Adrenal gland (tissue), 9 donors: ENCODE measurements at regions not wholly inside any gene's neighbourhood (a gene's known extent, or its start where the extent isn't known, plus 50 kb on each side); places are given as distances from the start of the nearest gene placed in this dataset.
"Not testable (repeated sequence)": the region's sequence is repeated elsewhere in the genome, so short reads cannot be mapped to it uniquely, and the experiment has no call there.

Source experiments
- DNase-seq, 7 donors: peaks; one replicate each; pipeline ENCODE4 v3.0.0-alpha.2; 2019 to 2020
- H3K27ac ChIP-seq, 5 donors: fragments of 200-600 bp; sonication (generic) in 4 of 5; 1 replicate in 3 of 5; 2 replicates in 2 of 5; pipeline versions ENCODE4 v1.5.1 to v1.8.0; 2016 to 2020; ENCODE audit warnings: mild to moderate bottlenecking in 1 of 5
- H3K27me3 ChIP-seq: fragments of 200-600 bp; 2 replicates; pipeline ENCODE4 v1.8.0; 2021
- H3K36me3 ChIP-seq, 2 donors: fragments of 200-600 bp; replicated peaks in 1 of 2; 1 replicate in 1 of 2; 2 replicates in 1 of 2; pipeline versions ENCODE4 v1.5.1 to v1.8.0; 2018 to 2022
- H3K4me1 ChIP-seq, 2 donors: fragments of 200-600 bp; replicated peaks in 1 of 2; 1 replicate in 1 of 2; 2 replicates in 1 of 2; pipeline versions ENCODE4 v1.5.1 to v1.8.0; 2018 to 2021
- H3K4me3 ChIP-seq, 4 donors: fragments of 200-600 bp; sonication (generic) in 3 of 4; one replicate each; pipeline ENCODE4 v1.5.1; 2016 to 2018
- H3K9me3 ChIP-seq, 3 donors: fragments of 200-600 bp; sonication (generic) in 1 of 3; replicated peaks in 1 of 3; 1 replicate in 2 of 3; 2 replicates in 1 of 3; pipeline versions ENCODE4 v1.5.1 to v1.8.0; 2016 to 2021
- CTCF ChIP-seq, 6 experiments: fragments of 450-650 bp in 4 of 6; fragments of 200-600 bp in 2 of 6; sonication (generic) in 1 of 6; IDR thresholded peaks; 1 replicate in 5 of 6; 2 replicates in 1 of 6; pipeline versions ENCODE4 v1.5.1 to v1.8.0; 2016 to 2021; ENCODE audit warnings: antibody characterized with exemption in 6 of 6, mild to moderate bottlenecking in 2 of 6, moderate library complexity in 1 of 6
- POLR2A ChIP-seq, 2 donors: fragments of 450-650 bp; IDR thresholded peaks; one replicate each; pipeline ENCODE4 v1.6.1; 2017; ENCODE audit warnings: antibody characterized with exemption in 2 of 2, mild to moderate bottlenecking in 2 of 2, moderate library complexity in 1 of 2
- WGBS, 4 donors: extraction: QIAGEN DNeasy Blood & Tissue Kit in 2 of 4; methylation state at CpG; one replicate each; pipeline versions ENCODE4 v1.1.5 to v1.1.7; 2013 to 2017; 5-methylcytosine and 5-hydroxymethylcytosine counted together
- intact Hi-C, 2 donors: fragments of 100-400 bp; cut with DNase I; formaldehyde crosslinking; loops; one replicate each; pipeline versions ENCODE4 v1.14.1 to v1.15.0; 2022 to 2023
- donor health status: healthy with polysubstance abuse.
- donor health status: Bipolar disorder and iron deficiency.
- donor health status: DM: yes; HTN: yes; CAD: no.
- donor health status: DM: no; HTN: no; CAD: no.
- donor health status: DM: no; HTN: no; CAD: no.

DNA sequence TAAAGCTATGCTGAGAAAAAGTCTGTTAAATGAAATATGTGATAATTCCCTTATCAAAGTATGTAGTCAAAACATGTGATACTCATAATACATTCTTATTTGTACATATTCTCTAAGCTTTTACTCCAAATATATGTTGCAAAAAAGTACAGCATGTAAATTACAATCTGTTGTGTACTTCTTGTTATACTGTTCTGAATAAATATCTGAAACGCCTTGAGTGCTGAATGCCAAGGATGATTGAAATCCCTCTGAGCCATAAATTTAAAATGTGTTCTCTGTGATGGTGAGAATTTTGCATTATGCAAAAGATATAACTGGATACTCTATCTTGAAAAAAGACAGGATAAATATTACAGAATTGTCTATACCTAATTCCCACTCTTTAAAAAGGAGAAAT lies 1128.0 kb downstream of the STPG2 start:
- TF ChIP-seq POLR2A (IDR thresholded peaks at IDR 0.05) (no peak), CTCF (IDR thresholded peaks at IDR 0.05) (no peak)
- H3K4me3 ChIP-seq, result no peak overlapping the region
- intact Hi-C loops, result no loop called here
- H3K36me3 ChIP-seq, result no peaks in the 10 kb centered on the region
- no peaks in the 10 kb centered on the region for H3K27me3 ChIP-seq
- H3K9me3 ChIP-seq, result no peaks in the 10 kb centered on the region
- 58 to 72% (median 63%) methylated on average over 1 of the region's 1 CpG for WGBS, 4 donors
- DNase-seq, result no peak
- no peaks in the 10 kb centered on the region for H3K4me1 ChIP-seq
- H3K27ac ChIP-seq, result no peak overlapping the region

- H3K36me3 ChIP-seq, result no peaks in the 10 kb centered on the region
- no peak overlapping the region for H3K27ac ChIP-seq
- intact Hi-C loops, result no loop called here
- TF ChIP-seq POLR2A (IDR thresholded peaks at IDR 0.05), result no peak
- no peak for TF ChIP-seq CTCF (IDR thresholded peaks at IDR 0.05)
- no peaks in the 10 kb centered on the region for H3K9me3 ChIP-seq
- no peaks in the 10 kb centered on the region for H3K27me3 ChIP-seq
- no peak for DNase-seq
- no peak overlapping the region for H3K4me3 ChIP-seq
- H3K4me1 ChIP-seq, result no peaks in the 10 kb centered on the region
- 58 to 69% (median 61%) methylated on average over 5 of the region's 5 CpGs for WGBS, 4 donors
These were observed 1126.9 kb downstream of the STPG2 start for GRCh38 chr4:97016186-97016907.

DNA sequence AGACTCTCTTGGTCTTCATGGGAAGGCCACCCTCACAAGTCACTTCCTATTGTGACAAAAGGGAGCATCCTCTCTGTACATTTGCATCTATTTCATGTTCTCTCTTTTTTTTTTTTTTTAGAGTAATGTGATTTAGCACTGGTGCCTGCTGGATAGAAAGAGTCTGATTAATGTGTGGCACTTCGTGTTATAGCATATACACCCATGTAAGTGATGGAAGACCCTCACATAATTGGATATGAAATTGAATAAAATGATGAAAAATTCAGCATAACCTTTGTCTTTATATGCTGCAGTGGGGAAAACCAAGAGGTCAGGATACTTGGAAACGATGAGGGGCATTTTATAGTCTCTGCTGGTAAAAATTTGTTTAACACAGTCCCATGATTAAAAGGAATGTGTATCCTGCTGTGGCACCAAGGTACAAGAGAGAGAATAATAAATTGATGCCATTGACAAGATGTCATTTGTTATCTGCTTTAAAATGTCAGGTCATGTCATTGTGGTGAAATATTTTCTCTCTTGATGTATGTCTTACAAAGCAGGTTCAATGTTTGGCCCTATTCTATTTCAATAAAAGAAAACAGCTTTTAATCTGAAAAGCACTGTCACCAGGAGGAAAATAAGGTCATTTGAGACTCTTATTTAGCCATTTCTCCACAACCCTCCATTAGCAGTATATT lies 1115.4 kb downstream of the STPG2 start:
- Histone ChIP-seq H3K4me1 (no peaks in the 10 kb centered on the region), H3K27ac (no peak overlapping the region), H3K27me3 (no peaks in the 10 kb centered on the region), H3K36me3 (no peaks in the 10 kb centered on the region), H3K9me3 (no peaks in the 10 kb centered on the region), H3K4me3 (no peak overlapping the region)
- 30 to 49% (median 37%) methylated on average over 2 of the region's 2 CpGs for WGBS, 4 donors
- no peak for DNase-seq
- intact Hi-C loops, result no loop called here
- TF ChIP-seq POLR2A (IDR thresholded peaks at IDR 0.05) (no peak), CTCF (IDR thresholded peaks at IDR 0.05) (no peak)

GRCh38 chr4:97028785-97029184 lies 1114.5 kb downstream of the STPG2 start:
- Histone ChIP-seq H3K4me1 (no peaks in the 10 kb centered on the region), H3K36me3 (no peaks in the 10 kb centered on the region), H3K4me3 (no peak overlapping the region), H3K27me3 (no peaks in the 10 kb centered on the region), H3K9me3 (no peaks in the 10 kb centered on the region), H3K27ac (no peak overlapping the region)
- DNase-seq, result no peak
- no peak for TF ChIP-seq POLR2A (IDR thresholded peaks at IDR 0.05)
- TF ChIP-seq CTCF (IDR thresholded peaks at IDR 0.05), result no peak
- WGBS, 4 donors, result 52 to 65% (median 61%) methylated on average over 2 of the region's 2 CpGs
- intact Hi-C loops, result no loop called here

GRCh38 chr4:97037411-97038145 lies 1105.7 kb downstream of the STPG2 start:
- whole genome bisulfite sequencing, 4 donors, result 55 to 100% (median 60%) methylated on average over 2 to 12 of the region's 12 CpGs
- H3K27ac ChIP-seq, H3K27me3 ChIP-seq, H3K36me3 ChIP-seq, DNase-seq, H3K9me3 ChIP-seq, H3K4me1 ChIP-seq, intact Hi-C loops, H3K4me3 ChIP-seq: not testable (repeated sequence)
